GM21526 (cell line): ENCODE measurements at regions not wholly inside any gene's neighbourhood (a gene's known extent, or its start where the extent isn't known, plus 50 kb on each side); places are given as distances from the start of the nearest gene placed in this dataset.
"Not testable (repeated sequence)": the region's sequence is repeated elsewhere in the genome, so short reads cannot be mapped to it uniquely, and the experiment has no call there.

Experiments
- ATAC-seq: cut with Tn5 transposase; IDR thresholded peaks from one replicate; pipeline ENCODE4 v1.9.1; 2021; ENCODE audit warnings: moderate library complexity; ENCODE audit not compliant: unreplicated experiment, low FRiP score

- no peak for ATAC-seq
Observed at GRCh38 chr9:13845460-13845859, 468.5 kb downstream of the NFIB start.

DNA sequence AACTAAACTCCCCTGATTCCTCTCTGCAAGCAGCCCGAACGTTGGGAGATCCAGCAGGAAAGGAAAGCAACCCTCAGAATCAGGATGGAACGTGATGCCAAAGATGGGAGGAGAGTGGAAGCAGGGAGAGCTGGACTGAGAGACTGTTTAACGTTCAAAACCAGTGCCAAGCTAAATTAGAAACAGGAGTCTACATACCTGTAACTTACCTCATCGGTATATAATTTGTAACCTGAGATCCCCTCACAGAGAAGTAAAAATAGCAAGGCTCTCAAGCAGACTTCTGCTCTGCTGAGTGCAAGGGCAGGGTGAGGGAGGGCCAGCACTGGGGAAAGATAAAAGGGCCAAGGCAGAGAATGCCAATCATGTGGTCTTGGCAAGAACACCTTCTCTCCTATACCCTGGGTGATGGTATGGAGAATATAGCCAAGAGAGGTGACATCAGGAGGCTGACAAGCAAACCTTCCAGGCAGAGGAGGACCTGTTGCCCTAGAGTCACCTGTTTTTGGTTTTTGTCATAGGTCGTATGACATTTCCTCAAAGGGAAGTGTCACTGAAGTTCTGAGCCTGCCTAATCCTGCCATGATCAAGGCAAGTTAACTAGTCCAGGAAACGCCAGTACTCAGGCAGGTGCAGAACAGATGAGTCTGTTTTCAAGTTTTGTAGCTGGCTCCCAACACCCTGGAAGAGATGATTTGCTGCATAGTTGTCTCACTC lies 472.0 kb downstream of the NFIB start:
- no peak for ATAC-seq

- ATAC-seq, result no peak
Observed at GRCh38 chr9:13832446-13832845, 481.5 kb downstream of the NFIB start.

- no peak for ATAC-seq
Observed at GRCh38 chr9:13823026-13823425, 490.9 kb downstream of the NFIB start.

- ATAC-seq, result no peak
Observed at GRCh38 chr9:13817754-13818278, 496.1 kb downstream of the NFIB start.

DNA sequence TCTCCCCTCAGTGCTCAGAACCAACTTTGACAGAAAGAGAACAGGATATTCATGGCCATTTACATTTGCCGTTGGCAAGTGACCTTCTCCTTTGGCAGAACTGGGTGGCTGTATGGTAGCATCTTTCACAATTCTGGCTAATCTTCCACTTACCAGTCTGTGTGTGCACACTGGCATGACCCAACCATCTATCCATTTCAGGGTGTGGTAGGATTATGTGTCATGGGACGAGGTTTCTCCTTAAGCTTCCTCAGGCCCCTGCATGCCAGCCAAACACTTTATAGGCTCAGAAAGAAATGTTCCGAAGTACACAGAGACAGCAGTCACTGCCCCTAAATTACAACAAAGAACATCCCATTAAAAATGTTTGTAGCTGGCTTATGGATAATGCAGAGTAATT lies 497.1 kb downstream of the NFIB start:
- no peak for ATAC-seq

DNA sequence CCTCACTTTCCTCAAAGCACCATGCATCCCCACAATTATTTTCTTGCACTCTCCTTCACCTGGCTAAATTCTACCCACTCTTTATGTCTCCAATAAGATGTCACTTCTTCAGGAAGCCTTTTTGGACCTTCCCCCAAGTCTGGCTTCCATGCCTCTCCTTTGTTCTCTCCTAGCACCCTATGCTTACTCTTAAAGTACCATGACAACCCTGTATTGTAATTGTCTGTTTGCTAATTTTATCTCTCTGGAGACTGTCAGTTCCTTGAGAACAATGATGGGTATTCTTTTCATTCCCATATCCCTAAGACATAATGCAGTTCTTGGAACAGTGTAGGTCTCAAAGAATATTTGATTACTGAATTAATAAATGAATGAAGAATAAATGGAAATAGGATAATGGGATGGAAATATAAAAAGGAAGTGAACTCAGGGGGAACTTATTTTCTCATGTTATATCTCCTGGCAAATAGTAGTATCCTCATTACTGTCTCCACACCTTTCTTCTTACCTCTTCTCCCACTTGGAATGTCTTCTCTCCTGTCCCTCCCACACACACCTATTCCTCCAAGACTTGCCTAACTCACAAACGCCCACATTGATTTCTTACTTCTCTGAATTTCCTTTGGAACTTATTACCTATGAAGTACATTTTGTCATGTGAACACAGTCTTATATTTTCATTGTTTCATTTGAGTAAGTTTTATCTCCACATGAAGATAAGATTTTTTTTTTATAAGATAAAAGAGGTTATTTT lies 499.1 kb downstream of the NFIB start:
- no peak for ATAC-seq

DNA sequence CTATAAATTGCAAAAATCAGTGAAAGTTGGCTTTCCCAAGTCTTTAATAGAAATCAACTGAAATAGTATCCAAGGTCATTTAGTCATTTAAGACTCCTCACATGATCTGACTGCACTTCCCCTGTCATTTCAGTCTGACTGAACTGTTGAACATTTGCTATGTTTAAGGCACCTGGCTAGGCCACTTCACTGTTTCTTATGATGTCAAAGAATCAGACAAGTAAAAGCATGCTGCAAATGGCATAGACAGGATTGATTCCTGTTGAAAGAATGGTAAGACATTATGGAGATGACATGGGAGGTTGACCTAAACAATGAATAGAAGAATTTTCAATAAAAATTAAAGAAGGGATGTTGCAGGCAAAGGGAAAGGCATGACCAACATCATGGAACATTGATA lies 502.1 kb downstream of the NFIB start:
- no peak for ATAC-seq

- no peak for ATAC-seq
Observed at GRCh38 chr9:13810510-13810909, 503.4 kb downstream of the NFIB start.

- ATAC-seq, result no peak
Observed at GRCh38 chr9:13809401-13809800, 504.5 kb downstream of the NFIB start.

GRCh38 chr9:13807118-13807517 lies 506.8 kb downstream of the NFIB start:
- ATAC-seq, result no peak

DNA sequence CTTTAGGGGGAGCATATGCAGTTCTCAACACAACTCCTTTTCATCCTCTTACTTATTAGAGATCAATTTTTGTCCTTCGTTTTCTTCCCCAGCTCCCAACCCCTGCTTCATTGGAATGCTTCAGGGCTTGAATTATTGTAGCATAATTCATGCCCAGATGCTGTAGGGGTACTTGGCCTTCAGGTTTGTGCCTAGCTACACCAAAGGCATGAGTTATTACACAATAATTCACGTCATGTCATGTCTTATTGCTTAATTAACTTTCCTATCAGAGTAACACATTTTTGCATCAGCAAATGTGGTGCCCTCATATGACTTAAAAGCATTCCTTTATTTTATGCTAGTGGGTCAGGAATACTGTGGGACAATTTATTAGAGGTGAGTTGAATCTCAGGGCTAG lies 507.2 kb downstream of the NFIB start:
- no peak for ATAC-seq

GRCh38 chr9:13805546-13805945 lies 508.4 kb downstream of the NFIB start:
- ATAC-seq, result no peak

- ATAC-seq, result no peak
Observed at GRCh38 chr9:13804532-13804931, 509.4 kb downstream of the NFIB start.

- ATAC-seq, result no peak
Observed at GRCh38 chr9:13800776-13801175, 513.2 kb downstream of the NFIB start.

- not testable (repeated sequence) for ATAC-seq
Observed at GRCh38 chr9:13797701-13798100, 516.2 kb downstream of the NFIB start.

GRCh38 chr9:13791816-13792215 lies 512.3 kb upstream of the MPDZ start:
- ATAC-seq, result no peak

DNA sequence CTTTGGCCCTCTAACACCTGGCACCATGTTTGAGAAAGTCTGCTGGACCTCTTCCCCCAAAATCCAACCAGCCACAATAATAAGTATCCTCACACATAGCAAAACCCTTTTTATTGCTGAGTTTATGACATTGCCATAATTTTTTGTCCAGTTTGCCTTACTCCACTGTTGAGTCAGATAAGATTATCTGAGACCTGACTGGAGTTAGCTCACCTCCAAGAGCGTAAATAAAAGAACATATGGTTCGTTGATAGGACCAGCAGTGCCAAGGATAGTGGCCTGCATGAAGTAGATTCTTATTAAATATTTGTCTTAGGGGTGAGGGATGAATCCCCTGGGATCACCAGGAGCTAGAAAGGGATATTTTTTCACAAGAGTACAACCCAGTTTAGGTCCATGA lies 510.6 kb upstream of the MPDZ start:
- ATAC-seq, result no peak

DNA sequence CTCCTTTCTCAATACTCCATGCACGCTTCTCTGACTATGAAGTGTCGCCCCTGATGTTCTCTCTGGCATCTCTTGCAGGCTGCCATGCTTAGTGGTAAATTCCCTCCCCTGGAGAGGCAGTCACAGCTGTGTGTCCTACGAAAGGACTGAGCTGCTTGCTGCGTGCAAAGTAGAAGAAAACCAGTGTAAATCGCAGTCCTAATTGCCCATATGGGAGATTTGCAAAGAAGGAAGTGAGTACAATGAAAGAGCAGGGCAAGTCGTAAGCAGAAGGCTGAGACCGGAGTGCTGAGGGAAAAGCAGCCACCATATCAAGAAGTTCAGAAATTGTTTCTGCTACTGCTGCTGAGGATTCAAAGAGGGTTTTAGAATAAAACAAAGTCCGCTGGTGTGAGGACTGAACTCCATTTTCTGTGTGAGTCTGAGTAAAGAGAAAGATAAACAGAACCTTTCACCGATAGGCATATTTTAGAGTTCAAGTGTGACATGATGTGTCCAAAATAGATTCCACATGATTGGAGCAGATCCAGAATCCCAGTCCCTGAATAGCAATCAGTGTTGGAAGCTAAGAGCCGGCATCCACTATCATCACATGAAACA lies 507.8 kb upstream of the MPDZ start:
- ATAC-seq, result no peak

DNA sequence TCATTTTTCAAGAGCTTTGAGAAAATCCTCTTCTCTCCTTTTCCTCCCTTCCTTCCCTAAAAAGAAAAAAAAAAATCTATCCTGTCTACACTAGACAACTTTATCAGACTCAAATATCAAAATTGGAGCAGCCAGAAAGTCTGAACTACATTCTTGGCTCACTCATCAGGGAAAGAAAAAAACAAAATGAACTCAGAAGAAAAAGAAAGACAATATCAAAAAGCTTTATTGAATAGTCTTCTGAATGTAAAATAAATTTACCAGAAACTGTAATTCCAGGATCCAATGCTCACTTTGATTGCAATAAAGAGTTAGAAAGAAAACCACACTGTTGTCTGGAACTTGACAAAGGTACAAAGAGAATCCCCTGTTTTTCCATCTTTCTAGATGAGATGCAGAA lies 507.2 kb upstream of the MPDZ start:
- ATAC-seq, result no peak

DNA sequence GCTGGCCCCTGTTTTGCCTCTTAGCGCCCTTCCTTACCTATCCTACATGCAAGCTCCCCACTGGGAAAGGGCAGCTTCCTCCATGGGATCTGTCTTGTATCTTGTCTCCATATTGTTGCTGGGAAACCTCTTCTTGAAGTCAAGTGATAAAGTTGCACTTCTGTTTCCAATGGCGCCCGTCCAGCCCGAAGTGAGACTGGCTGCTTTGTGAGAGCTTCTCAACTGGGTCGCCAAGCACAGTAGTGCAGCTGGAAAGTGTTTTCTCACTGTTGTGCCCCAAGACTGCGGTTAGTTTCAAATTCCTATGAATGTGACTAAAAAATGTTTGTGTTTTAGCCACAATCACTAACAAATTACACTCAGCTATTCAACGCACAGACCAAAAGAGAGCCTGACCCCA lies 506.6 kb upstream of the MPDZ start:
- no peak for ATAC-seq

- ATAC-seq, result no peak
Observed at GRCh38 chr9:13779106-13779505, 499.6 kb upstream of the MPDZ start.
